Choroid plexus epithelial cell (primary cell): ENCODE measurements at regions not wholly inside any gene's neighbourhood (a gene's known extent, or its start where the extent isn't known, plus 50 kb on each side); places are given as distances from the start of the nearest gene placed in this dataset.

ENCODE experiments used
- DNase-seq: peaks from one replicate; pipeline ENCODE4 v3.0.0-alpha.2; 2010; ENCODE audit warnings: low read depth
- H3K4me3 ChIP-seq: 2 replicates; pipeline ENCODE4 v1.5.1; 2011; ENCODE audit warnings: low read depth, mild to moderate bottlenecking, control low read depth, low read length, moderate library complexity
- TF ChIP-seq, protein P1 (sequence below): conservative IDR thresholded peaks from 2 replicates; pipeline ENCODE4 v1.5.1; 2011; ENCODE audit warnings: low read depth, mild to moderate bottlenecking, control low read depth, inconsistent platforms, low read length, moderate library complexity

DNA sequence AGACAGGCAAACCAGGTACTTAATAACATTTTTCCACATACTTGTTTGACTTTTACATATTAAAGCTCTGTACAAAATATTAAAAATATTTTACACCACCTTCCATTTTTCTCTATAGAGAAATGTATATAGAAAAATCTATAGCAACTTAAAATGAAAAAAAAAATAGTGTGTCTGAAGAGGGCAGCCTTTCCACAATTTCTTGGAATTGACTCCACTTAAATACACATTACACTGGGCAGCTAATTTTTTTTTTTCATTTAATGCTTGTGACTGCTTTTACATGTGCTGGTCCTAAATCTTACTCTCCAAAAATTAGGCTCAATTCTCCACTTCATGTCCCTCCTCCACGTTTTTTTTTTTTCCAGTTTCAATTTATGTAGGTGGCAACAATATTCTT is 427.0 kb upstream of the RBMS3 start:
- DNase-seq, result peak; percentile 56
- no peak overlapping the region for H3K4me3 ChIP-seq
- TF ChIP-seq, protein P1, sequence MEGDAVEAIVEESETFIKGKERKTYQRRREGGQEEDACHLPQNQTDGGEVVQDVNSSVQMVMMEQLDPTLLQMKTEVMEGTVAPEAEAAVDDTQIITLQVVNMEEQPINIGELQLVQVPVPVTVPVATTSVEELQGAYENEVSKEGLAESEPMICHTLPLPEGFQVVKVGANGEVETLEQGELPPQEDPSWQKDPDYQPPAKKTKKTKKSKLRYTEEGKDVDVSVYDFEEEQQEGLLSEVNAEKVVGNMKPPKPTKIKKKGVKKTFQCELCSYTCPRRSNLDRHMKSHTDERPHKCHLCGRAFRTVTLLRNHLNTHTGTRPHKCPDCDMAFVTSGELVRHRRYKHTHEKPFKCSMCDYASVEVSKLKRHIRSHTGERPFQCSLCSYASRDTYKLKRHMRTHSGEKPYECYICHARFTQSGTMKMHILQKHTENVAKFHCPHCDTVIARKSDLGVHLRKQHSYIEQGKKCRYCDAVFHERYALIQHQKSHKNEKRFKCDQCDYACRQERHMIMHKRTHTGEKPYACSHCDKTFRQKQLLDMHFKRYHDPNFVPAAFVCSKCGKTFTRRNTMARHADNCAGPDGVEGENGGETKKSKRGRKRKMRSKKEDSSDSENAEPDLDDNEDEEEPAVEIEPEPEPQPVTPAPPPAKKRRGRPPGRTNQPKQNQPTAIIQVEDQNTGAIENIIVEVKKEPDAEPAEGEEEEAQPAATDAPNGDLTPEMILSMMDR, result peak; percentile 39

DNA sequence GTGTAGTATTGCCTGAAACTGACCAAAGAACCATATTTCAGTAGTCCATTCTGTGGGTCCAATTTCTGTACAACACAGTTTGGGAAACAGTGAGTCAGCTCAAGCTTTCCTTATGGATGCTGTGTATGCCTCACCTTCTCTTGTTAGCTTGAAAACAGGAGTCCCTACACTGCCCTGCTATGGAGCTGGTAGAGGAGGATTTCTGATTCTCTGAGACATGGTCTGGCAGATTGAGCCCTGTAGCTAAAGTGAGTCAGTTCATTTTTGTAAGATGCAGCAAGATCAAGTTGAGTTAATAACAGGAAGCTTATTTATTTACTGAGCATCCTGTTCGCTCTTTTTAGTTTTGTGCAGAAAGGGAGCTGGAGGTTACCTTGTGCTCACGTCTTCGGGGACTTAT is 424.1 kb upstream of the RBMS3 start:
- no peak for DNase-seq
- TF ChIP-seq, protein P1, result no peak

DNA sequence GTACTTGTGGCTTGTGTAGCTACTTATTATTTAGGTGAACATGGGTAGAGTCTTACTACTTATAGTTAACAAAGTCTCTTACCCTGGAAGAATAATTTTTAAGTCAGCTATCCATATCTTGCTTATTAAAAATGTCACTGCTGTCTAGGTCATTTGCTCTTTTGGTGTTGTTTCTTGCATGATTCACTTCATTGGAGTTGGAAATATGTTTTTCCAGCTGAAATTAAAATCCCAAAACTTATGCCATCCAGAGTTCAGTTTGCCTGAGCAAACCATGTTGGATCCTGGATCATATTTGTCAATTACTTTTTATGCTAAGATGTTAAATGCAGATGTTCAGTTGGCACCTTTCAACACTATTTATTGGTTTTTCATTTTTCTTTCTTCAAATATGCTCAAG is 421.0 kb upstream of the RBMS3 start:
- H3K4me3 ChIP-seq, result no peak overlapping the region
- TF ChIP-seq, protein P1, result no peak
- DNase-seq, result no peak

More for the DNA sequence above, 424.1 kb upstream of the RBMS3 start:
- H3K4me3 ChIP-seq, result no peak overlapping the region

DNA sequence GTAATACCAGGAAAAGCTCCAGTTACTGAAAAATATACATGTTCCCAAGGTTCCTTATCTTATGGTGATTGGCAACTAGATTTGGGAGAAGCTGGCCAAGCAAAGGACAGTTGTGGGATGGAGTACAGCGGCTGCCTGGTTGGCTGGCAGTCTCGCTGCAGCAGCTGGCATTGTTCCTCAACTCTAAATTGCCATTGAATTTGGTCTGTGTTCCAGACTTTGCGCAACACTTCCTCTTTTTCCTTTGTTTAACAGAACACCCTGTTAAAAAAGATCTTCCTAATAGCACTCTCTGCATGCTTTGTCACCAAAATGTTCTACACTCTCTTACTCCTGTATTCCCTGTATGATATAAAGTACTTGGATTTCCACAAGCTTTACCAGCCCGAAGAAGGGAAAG is 420.6 kb upstream of the RBMS3 start:
- TF ChIP-seq, protein P1, result no peak

DNA sequence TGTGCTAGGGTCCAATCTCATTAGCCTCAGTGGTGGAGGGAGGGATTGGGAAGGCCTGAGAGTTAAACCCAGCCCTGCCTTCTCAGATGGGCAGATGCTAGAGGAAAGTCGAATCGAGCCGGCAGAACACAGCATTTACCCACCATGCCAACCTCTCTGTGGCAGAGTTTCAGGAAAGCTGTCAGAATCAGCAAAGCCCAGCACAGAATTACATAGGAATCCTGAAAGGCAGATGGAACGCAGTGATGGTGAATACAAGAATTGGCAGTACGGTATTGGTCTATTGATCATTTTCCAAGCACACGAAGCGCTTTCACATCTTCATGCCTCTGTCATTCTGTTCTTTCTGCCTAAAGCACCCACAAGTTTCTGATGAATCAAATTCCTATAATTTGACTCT is 417.7 kb upstream of the RBMS3 start:
- TF ChIP-seq, protein P1, result no peak
- no peak for DNase-seq
- H3K4me3 ChIP-seq, result no peak overlapping the region

More for the DNA sequence above, 420.6 kb upstream of the RBMS3 start:
- DNase-seq, result no peak
- no peak overlapping the region for H3K4me3 ChIP-seq

DNA sequence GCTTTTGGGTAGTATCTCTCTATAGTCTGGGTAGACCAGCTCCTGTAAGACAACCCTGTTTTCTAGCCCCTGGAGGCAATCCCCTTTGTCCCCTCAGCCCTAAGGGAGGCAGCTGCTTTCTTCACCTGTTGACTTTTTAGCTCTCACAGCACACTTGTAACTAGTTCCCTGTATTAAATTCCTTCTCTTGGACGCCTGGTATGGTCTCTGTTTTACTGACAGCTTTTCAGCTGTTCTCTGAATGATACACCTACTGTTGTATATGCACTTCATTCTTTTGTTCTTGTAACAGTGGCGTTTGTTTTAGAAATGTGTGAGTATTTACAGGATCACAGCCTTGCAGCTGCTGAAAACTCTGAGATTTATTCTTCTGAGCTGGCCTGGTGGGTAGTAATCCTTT is 413.0 kb upstream of the RBMS3 start:
- no peak overlapping the region for H3K4me3 ChIP-seq
- TF ChIP-seq, protein P1, result no peak

DNA sequence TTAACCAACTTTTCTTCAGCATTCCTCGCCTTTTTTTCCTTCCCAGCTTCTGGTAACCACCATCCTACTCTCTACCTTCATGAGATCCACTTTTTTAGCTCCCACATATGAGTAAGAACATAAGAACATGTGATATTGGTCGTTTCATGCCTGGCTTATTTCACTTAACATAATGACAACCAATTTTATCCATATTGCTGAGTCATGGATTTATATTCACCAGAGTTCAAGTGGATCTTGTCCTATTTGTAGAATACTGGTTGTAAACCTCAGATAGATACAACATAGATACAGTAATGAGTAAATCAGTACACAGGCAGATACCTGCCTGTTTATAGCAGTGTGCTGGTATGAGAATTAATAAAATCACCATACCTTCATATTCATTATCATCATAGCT is 412.0 kb upstream of the RBMS3 start:
- H3K4me3 ChIP-seq, result no peak overlapping the region
- DNase-seq, result no peak
- TF ChIP-seq, protein P1, result no peak

More for the DNA sequence above, 413.0 kb upstream of the RBMS3 start:
- DNase-seq, result no peak
